Stomach (tissue), 4 donors: ENCODE measurements at regions not wholly inside any gene's neighbourhood (a gene's known extent, or its start where the extent isn't known, plus 50 kb on each side); places are given as distances from the start of the nearest gene placed in this dataset.

Experiments used
- CTCF ChIP-seq, 7 experiments: fragments of 450-650 bp in 4 of 7; fragments of 200-600 bp in 3 of 7; sonication (generic) in 3 of 7; IDR thresholded peaks; one replicate each; pipeline ENCODE4 v1.5.1; 2016 to 2019; ENCODE audit warnings: antibody characterized with exemption in 7 of 7, control low read depth in 2 of 7, mild to moderate bottlenecking in 1 of 7
- POLR2A ChIP-seq, 4 donors: fragments of 450-650 bp; IDR thresholded peaks; one replicate each; pipeline ENCODE4 v1.6.1; 2016; ENCODE audit warnings: antibody characterized with exemption in 4 of 4, control low read depth in 2 of 4, mild to moderate bottlenecking in 1 of 4, moderate library complexity in 1 of 4
- POLR2AphosphoS5 ChIP-seq, 3 donors: sonication (generic); formaldehyde crosslinking; IDR thresholded peaks; one replicate each; pipeline ENCODE4 v1.6.1; 2016; ENCODE audit warnings: antibody characterized with exemption in 3 of 3

- TF ChIP-seq CTCF (IDR thresholded peaks at IDR 0.05): no peak
- no peak for TF ChIP-seq POLR2A (IDR thresholded peaks at IDR 0.05)
- no peak for TF ChIP-seq POLR2AphosphoS5 (IDR thresholded peaks at IDR 0.05)
Observed at GRCh38 chr12:124631681-124632256, 64.4 kb upstream of the NCOR2 start.
